WERI-Rb-1 (cell line): ENCODE measurements at regions not wholly inside any gene's neighbourhood (a gene's known extent, or its start where the extent isn't known, plus 50 kb on each side); places are given as distances from the start of the nearest gene placed in this dataset.

Experiments
- DNase-seq: peaks from one replicate; pipeline ENCODE4 v3.0.0-alpha.2; 2020
- H3K27ac ChIP-seq: fragments of 250-450 bp; sonication (Bioruptor Pico); 2 replicates; pipeline ENCODE4 v1.5.1; 2020; ENCODE audit warnings: mild to moderate bottlenecking, moderate library complexity
- H3K27me3 ChIP-seq: fragments of 250-450 bp; sonication (Bioruptor Pico); 2 replicates; pipeline ENCODE4 v1.5.1; 2021; ENCODE audit warnings: mild to moderate bottlenecking, low read depth, moderate library complexity; ENCODE audit not compliant: insufficient read depth, severe bottlenecking
- H3K36me3 ChIP-seq: fragments of 250-450 bp; sonication (Bioruptor Pico); 2 replicates; pipeline ENCODE4 v1.5.1; 2020; ENCODE audit warnings: mild to moderate bottlenecking, moderate library complexity
- H3K4me3 ChIP-seq: 2 replicates; pipeline ENCODE4 v1.5.1; 2011; ENCODE audit warnings: low read depth, mild to moderate bottlenecking, control low read depth, low read length
- H3K9me3 ChIP-seq: fragments of 250-450 bp; sonication (Bioruptor Pico); 2 replicates; pipeline ENCODE4 v1.5.1; 2021; ENCODE audit warnings: mild to moderate bottlenecking, moderate library complexity; ENCODE audit not compliant: severe bottlenecking
- CTCF ChIP-seq: IDR thresholded peaks from 2 replicates; pipeline ENCODE4 v1.5.1; 2011; ENCODE audit warnings: low read depth, mild to moderate bottlenecking, control low read depth, inconsistent platforms, low read length

GRCh38 chr2:105494683-105495425 is 96.0 kb upstream of the FHL2 start:
- no peaks in the 10 kb centered on the region for H3K9me3 ChIP-seq
- H3K27me3 ChIP-seq, result no peaks in the 10 kb centered on the region
- H3K36me3 ChIP-seq, result no peaks in the 10 kb centered on the region
- no peak for DNase-seq
- TF ChIP-seq CTCF, result no peak
- no peak overlapping the region for H3K27ac ChIP-seq
- H3K4me3 ChIP-seq, result no peak overlapping the region

- Histone ChIP-seq H3K36me3 (no peaks in the 10 kb centered on the region), H3K27me3 (no peaks in the 10 kb centered on the region), H3K9me3 (no peaks in the 10 kb centered on the region), H3K27ac (no peak overlapping the region), H3K4me3 (no peak overlapping the region)
- no peak for DNase-seq
- no peak for TF ChIP-seq CTCF
Measured at GRCh38 chr2:105490956-105491355, 92.1 kb upstream of the FHL2 start.

- no peaks in the 10 kb centered on the region for H3K9me3 ChIP-seq
- no peaks in the 10 kb centered on the region for H3K36me3 ChIP-seq
- no peak for DNase-seq
- TF ChIP-seq CTCF, result no peak
- H3K27me3 ChIP-seq, result no peaks in the 10 kb centered on the region
- H3K27ac ChIP-seq, result no peak overlapping the region
- H3K4me3 ChIP-seq, result no peak overlapping the region
Measured at GRCh38 chr2:105490204-105490603, 91.4 kb upstream of the FHL2 start.

- Histone ChIP-seq H3K27me3 (no peaks in the 10 kb centered on the region), H3K9me3 (no peaks in the 10 kb centered on the region), H3K4me3 (no peak overlapping the region), H3K36me3 (no peaks in the 10 kb centered on the region), H3K27ac (no peak overlapping the region)
- no peak for TF ChIP-seq CTCF
- DNase-seq, result no peak
Measured at GRCh38 chr2:105489168-105489878, 90.5 kb upstream of the FHL2 start.

GRCh38 chr2:105488285-105488684 is 89.4 kb upstream of the FHL2 start:
- Histone ChIP-seq H3K36me3 (no peaks in the 10 kb centered on the region), H3K9me3 (no peaks in the 10 kb centered on the region)
- DNase-seq, result no peak

More at GRCh38 chr2:105488285-105488684, 89.4 kb upstream of the FHL2 start:
- no peak overlapping the region for H3K4me3 ChIP-seq
- no peaks in the 10 kb centered on the region for H3K27me3 ChIP-seq
- no peak for TF ChIP-seq CTCF
- H3K27ac ChIP-seq, result no peak overlapping the region
